ENCODE measurements at regions not wholly inside any gene's neighbourhood (a gene's known extent, or its start where the extent isn't known, plus 50 kb on each side); places are given as distances from the start of the nearest gene placed in this dataset.

- H3K4me1 ChIP-seq (ENCODE audit: insufficient read depth, low read length, poor library complexity, severe bottlenecking): no peaks in the 10 kb centered on the region
- no TSS peak for BruUV-seq (replicated peaks)
- H3K9me3 ChIP-seq (ENCODE audit: low read depth, low read length, poor library complexity, severe bottlenecking): no peaks in the 10 kb centered on the region
- ChIA-PET POLR2A (ENCODE audit: low non-redundant PET) (no interaction called here), CTCF (no interaction called here)
- H3K27ac ChIP-seq (ENCODE audit: low read depth, low read length, poor library complexity, severe bottlenecking): no peak overlapping the region
- no peaks in the 10 kb centered on the region for H3K36me3 ChIP-seq (ENCODE audit: insufficient read depth, low read length, poor library complexity, severe bottlenecking)
- no peak for DNase-seq (ENCODE audit: low spot score)
- no peaks in the 10 kb centered on the region for H3K27me3 ChIP-seq (replicated peaks; ENCODE audit: insufficient read depth, low read depth, low read length, poor library complexity)
- no peak overlapping the region for H3K4me3 ChIP-seq (ENCODE audit: low read depth, low read length, poor library complexity, severe bottlenecking)
- TF ChIP-seq EZH2 (IDR thresholded peaks at IDR 0.05; ENCODE audit: borderline replicate concordance, low read depth, low read length, poor library complexity, severe bottlenecking): no peak
- no peak for TF ChIP-seq CTCF (conservative IDR thresholded peaks at IDR 0.05; ENCODE audit: low read depth, low read length)
- intact Hi-C loops (cut with micrococcal nuclease; ENCODE audit: unreplicated experiment): no loop called here
Observed at GRCh38 chr18:29234751-29235150, 1057.8 kb upstream of the CDH2 start.

- intact Hi-C loops (cut with micrococcal nuclease; ENCODE audit: unreplicated experiment): no loop called here
- no peak for DNase-seq (ENCODE audit: low spot score)
- no peaks in the 10 kb centered on the region for H3K36me3 ChIP-seq (ENCODE audit: insufficient read depth, low read length, poor library complexity, severe bottlenecking)
- no peak for TF ChIP-seq EZH2 (IDR thresholded peaks at IDR 0.05; ENCODE audit: borderline replicate concordance, low read depth, low read length, poor library complexity, severe bottlenecking)
- TF ChIP-seq CTCF (conservative IDR thresholded peaks at IDR 0.05; ENCODE audit: low read depth, low read length): no peak
- H3K27me3 ChIP-seq (replicated peaks; ENCODE audit: insufficient read depth, low read depth, low read length, poor library complexity): no peaks in the 10 kb centered on the region
- no peak overlapping the region for H3K4me3 ChIP-seq (ENCODE audit: low read depth, low read length, poor library complexity, severe bottlenecking)
- CTCF ChIA-PET: no interaction called here
- POLR2A ChIA-PET (ENCODE audit: low non-redundant PET): no interaction called here
- no peaks in the 10 kb centered on the region for H3K4me1 ChIP-seq (ENCODE audit: insufficient read depth, low read length, poor library complexity, severe bottlenecking)
- BruUV-seq (replicated peaks): no TSS peak
- H3K9me3 ChIP-seq (ENCODE audit: low read depth, low read length, poor library complexity, severe bottlenecking): no peaks in the 10 kb centered on the region
- no peak overlapping the region for H3K27ac ChIP-seq (ENCODE audit: low read depth, low read length, poor library complexity, severe bottlenecking)
Observed at GRCh38 chr18:29226213-29226612, 1049.3 kb upstream of the CDH2 start.

- ChIA-PET CTCF (no interaction called here), POLR2A (ENCODE audit: low non-redundant PET) (no interaction called here)
- no peak for DNase-seq (ENCODE audit: low spot score)
- TF ChIP-seq EZH2 (IDR thresholded peaks at IDR 0.05; ENCODE audit: borderline replicate concordance, low read depth, low read length, poor library complexity, severe bottlenecking) (no peak), CTCF (conservative IDR thresholded peaks at IDR 0.05; ENCODE audit: low read depth, low read length) (no peak)
- Histone ChIP-seq H3K27ac (ENCODE audit: low read depth, low read length, poor library complexity, severe bottlenecking) (no peak overlapping the region), H3K4me3 (ENCODE audit: low read depth, low read length, poor library complexity, severe bottlenecking) (no peak overlapping the region), H3K36me3 (ENCODE audit: insufficient read depth, low read length, poor library complexity, severe bottlenecking) (no peaks in the 10 kb centered on the region), H3K27me3 (replicated peaks; ENCODE audit: insufficient read depth, low read depth, low read length, poor library complexity) (no peaks in the 10 kb centered on the region), H3K9me3 (ENCODE audit: low read depth, low read length, poor library complexity, severe bottlenecking) (no peaks in the 10 kb centered on the region), H3K4me1 (ENCODE audit: insufficient read depth, low read length, poor library complexity, severe bottlenecking) (no peaks in the 10 kb centered on the region)
- BruUV-seq (replicated peaks): no TSS peak
- intact Hi-C loops (cut with micrococcal nuclease; ENCODE audit: unreplicated experiment): no loop called here
Observed at GRCh38 chr18:29225351-29225750, 1048.4 kb upstream of the CDH2 start.

Data from A673 (cell line).